ENCODE measurements at regions not wholly inside any gene's neighbourhood (a gene's known extent, or its start where the extent isn't known, plus 50 kb on each side); places are given as distances from the start of the nearest gene placed in this dataset.

GRCh38 chr10:8616166-8616565 is 561.7 kb downstream of the GATA3 start:
- peaks cover 4% of the 10 kb centered on the region for H3K36me3 Mint-ChIP-seq (ENCODE audit: low read depth)
- peaks cover 11% of the 10 kb centered on the region for H3K4me1 Mint-ChIP-seq
- no peak for DNase-seq
- H3K27ac Mint-ChIP-seq = no peak overlapping the region
- H3K9me3 Mint-ChIP-seq = peaks cover 9% of the 10 kb centered on the region
- peaks cover 3% of the 10 kb centered on the region for H3K27me3 Mint-ChIP-seq (ENCODE audit: low read depth, poor library complexity)
- no peak for TF ChIP-seq CTCF (IDR thresholded peaks at IDR 0.05)
- no peak overlapping the region for H3K4me3 Mint-ChIP-seq

DNA sequence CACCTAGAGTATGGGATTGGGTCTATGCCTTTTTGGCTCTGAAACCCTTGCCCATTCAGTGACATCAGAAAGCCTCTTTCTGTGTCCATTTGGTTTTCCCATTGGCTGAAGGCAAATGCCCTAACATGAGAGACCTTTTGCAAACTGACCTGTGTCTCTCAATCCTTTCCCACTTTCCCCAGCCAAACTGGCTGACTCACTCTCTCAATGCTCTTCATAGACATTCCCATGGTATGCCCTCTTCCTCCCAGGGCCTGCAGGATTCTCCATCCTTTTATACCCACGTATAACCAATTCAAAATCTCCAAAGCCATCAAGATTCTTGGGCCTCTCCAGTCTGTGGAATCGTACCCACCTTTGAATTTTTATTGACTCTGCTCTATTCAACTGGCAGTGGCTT is 563.3 kb downstream of the GATA3 start:
- TF ChIP-seq CTCF (IDR thresholded peaks at IDR 0.05) = no peak
- no peak overlapping the region for H3K27ac Mint-ChIP-seq
- peaks cover 11% of the 10 kb centered on the region for H3K9me3 Mint-ChIP-seq
- no peak for DNase-seq
- no peak overlapping the region for H3K4me3 Mint-ChIP-seq
- H3K4me1 Mint-ChIP-seq = peaks cover 11% of the 10 kb centered on the region
- H3K27me3 Mint-ChIP-seq (ENCODE audit: low read depth, poor library complexity) = peaks cover 7% of the 10 kb centered on the region
- H3K36me3 Mint-ChIP-seq (ENCODE audit: low read depth) = no peaks in the 10 kb centered on the region

- TF ChIP-seq CTCF (IDR thresholded peaks at IDR 0.05) = no peak
- Mint-ChIP-seq H3K4me1 (peaks cover 11% of the 10 kb centered on the region), H3K27ac (no peak overlapping the region), H3K9me3 (peaks cover 15% of the 10 kb centered on the region), H3K27me3 (ENCODE audit: low read depth, poor library complexity) (peaks cover 7% of the 10 kb centered on the region), H3K36me3 (ENCODE audit: low read depth) (no peaks in the 10 kb centered on the region), H3K4me3 (no peak overlapping the region)
- no peak for DNase-seq
Observed at GRCh38 chr10:8618834-8619233, 564.3 kb downstream of the GATA3 start.

GRCh38 chr10:8628351-8628750 is 573.9 kb downstream of the GATA3 start:
- Mint-ChIP-seq H3K27ac (no peak overlapping the region), H3K4me3 (no peak overlapping the region), H3K36me3 (ENCODE audit: low read depth) (no peaks in the 10 kb centered on the region), H3K9me3 (peaks cover 4% of the 10 kb centered on the region), H3K4me1 (no peaks in the 10 kb centered on the region), H3K27me3 (ENCODE audit: low read depth, poor library complexity) (no peaks in the 10 kb centered on the region)
- DNase-seq = no peak
- no peak for TF ChIP-seq CTCF (IDR thresholded peaks at IDR 0.05)

GRCh38 chr10:8633909-8634308 is 579.4 kb downstream of the GATA3 start:
- Mint-ChIP-seq H3K4me1 (no peaks in the 10 kb centered on the region), H3K27me3 (ENCODE audit: low read depth, poor library complexity) (no peaks in the 10 kb centered on the region), H3K9me3 (peaks cover 21% of the 10 kb centered on the region), H3K36me3 (ENCODE audit: low read depth) (no peaks in the 10 kb centered on the region), H3K4me3 (no peak overlapping the region), H3K27ac (no peak overlapping the region)
- no peak for DNase-seq
- TF ChIP-seq CTCF (IDR thresholded peaks at IDR 0.05) = no peak

GRCh38 chr10:8636371-8636770 is 581.9 kb downstream of the GATA3 start:
- no peak overlapping the region for H3K27ac Mint-ChIP-seq
- H3K36me3 Mint-ChIP-seq (ENCODE audit: low read depth) = no peaks in the 10 kb centered on the region
- H3K4me1 Mint-ChIP-seq = no peaks in the 10 kb centered on the region
- no peak overlapping the region for H3K4me3 Mint-ChIP-seq
- DNase-seq = no peak
- TF ChIP-seq CTCF (IDR thresholded peaks at IDR 0.05) = no peak
- H3K9me3 Mint-ChIP-seq = peaks cover 26% of the 10 kb centered on the region
- no peaks in the 10 kb centered on the region for H3K27me3 Mint-ChIP-seq (ENCODE audit: low read depth, poor library complexity)

Data from nephron progenitor cell (in vitro differentiated cells).